Osteocyte (in vitro differentiated cells): ENCODE measurements at regions not wholly inside any gene's neighbourhood (a gene's known extent, or its start where the extent isn't known, plus 50 kb on each side); places are given as distances from the start of the nearest gene placed in this dataset.

ENCODE experiments used
- DNase-seq: peaks from one replicate; pipeline ENCODE4 v3.0.0; 2021; ENCODE audit warnings: mixed read lengths; ENCODE audit not compliant: unreplicated experiment; ENCODE audit errors: extremely low spot score
- H3K27ac Mint-ChIP-seq: one replicate; pipeline ENCODE4 v1.8.0; 2021; ENCODE audit warnings: mild to moderate bottlenecking, mixed read lengths; ENCODE audit not compliant: unreplicated experiment
- H3K27me3 Mint-ChIP-seq: one replicate; pipeline ENCODE4 v1.8.0; 2021; ENCODE audit warnings: mixed read lengths; ENCODE audit not compliant: unreplicated experiment
- H3K36me3 Mint-ChIP-seq: one replicate; pipeline ENCODE4 v1.8.0; 2021; ENCODE audit warnings: mixed read lengths; ENCODE audit not compliant: unreplicated experiment
- H3K4me1 Mint-ChIP-seq: one replicate; pipeline ENCODE4 v1.8.0; 2021; ENCODE audit warnings: mixed read lengths; ENCODE audit not compliant: unreplicated experiment
- H3K4me3 Mint-ChIP-seq: one replicate; pipeline ENCODE4 v1.8.0; 2021; ENCODE audit warnings: mild to moderate bottlenecking, moderate library complexity, mixed read lengths; ENCODE audit not compliant: unreplicated experiment
- H3K9me3 Mint-ChIP-seq: one replicate; pipeline ENCODE4 v1.8.0; 2021; ENCODE audit warnings: mixed read lengths; ENCODE audit not compliant: unreplicated experiment
- TF ChIP-seq, protein P1 (sequence below): fragments of 200-600 bp; sonication (generic); IDR thresholded peaks from 2 replicates; pipeline ENCODE4 v1.5.0; 2021; ENCODE audit warnings: antibody characterized with exemption, mild to moderate bottlenecking, moderate library complexity

- DNase-seq, result no peak
- Mint-ChIP-seq H3K4me1 (peaks cover 12% of the 10 kb centered on the region), H3K9me3 (no peaks in the 10 kb centered on the region), H3K36me3 (no peaks in the 10 kb centered on the region), H3K27me3 (peaks cover 13% of the 10 kb centered on the region), H3K27ac (no peak overlapping the region), H3K4me3 (no peak overlapping the region)
- TF ChIP-seq, protein P1, sequence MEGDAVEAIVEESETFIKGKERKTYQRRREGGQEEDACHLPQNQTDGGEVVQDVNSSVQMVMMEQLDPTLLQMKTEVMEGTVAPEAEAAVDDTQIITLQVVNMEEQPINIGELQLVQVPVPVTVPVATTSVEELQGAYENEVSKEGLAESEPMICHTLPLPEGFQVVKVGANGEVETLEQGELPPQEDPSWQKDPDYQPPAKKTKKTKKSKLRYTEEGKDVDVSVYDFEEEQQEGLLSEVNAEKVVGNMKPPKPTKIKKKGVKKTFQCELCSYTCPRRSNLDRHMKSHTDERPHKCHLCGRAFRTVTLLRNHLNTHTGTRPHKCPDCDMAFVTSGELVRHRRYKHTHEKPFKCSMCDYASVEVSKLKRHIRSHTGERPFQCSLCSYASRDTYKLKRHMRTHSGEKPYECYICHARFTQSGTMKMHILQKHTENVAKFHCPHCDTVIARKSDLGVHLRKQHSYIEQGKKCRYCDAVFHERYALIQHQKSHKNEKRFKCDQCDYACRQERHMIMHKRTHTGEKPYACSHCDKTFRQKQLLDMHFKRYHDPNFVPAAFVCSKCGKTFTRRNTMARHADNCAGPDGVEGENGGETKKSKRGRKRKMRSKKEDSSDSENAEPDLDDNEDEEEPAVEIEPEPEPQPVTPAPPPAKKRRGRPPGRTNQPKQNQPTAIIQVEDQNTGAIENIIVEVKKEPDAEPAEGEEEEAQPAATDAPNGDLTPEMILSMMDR, result peak; percentile 83
Measured at GRCh38 chr4:54961357-54961975, 163.9 kb downstream of the KDR start.

- H3K36me3 Mint-ChIP-seq, result no peaks in the 10 kb centered on the region
- H3K27ac Mint-ChIP-seq, result no peak overlapping the region
- TF ChIP-seq, protein P1, result no peak
- no peak overlapping the region for H3K4me3 Mint-ChIP-seq
- H3K4me1 Mint-ChIP-seq, result peaks cover 17% of the 10 kb centered on the region
- H3K27me3 Mint-ChIP-seq, result peaks cover 13% of the 10 kb centered on the region
- no peak for DNase-seq
- H3K9me3 Mint-ChIP-seq, result no peaks in the 10 kb centered on the region
Measured at GRCh38 chr4:54959651-54960116, 165.7 kb downstream of the KDR start.

DNA sequence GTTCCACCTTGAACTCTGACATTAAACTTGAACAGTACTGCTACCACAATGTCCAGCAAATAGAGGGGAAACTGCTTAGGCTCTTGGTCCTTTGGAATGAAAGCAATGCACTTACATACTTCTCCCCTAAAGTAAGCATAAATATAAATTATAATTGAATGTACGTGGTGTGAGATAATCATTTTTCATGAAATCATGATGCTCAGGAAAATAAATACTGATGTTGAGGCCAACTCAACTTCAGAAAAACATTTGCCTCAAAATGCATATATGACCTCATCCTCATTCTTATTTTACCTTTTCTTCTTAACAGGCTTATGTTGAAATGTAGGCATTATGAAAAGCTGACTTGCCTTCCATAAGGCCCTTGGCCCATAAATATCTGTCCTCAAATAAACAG is 166.3 kb downstream of the KDR start:
- TF ChIP-seq, protein P1, result no peak
- H3K4me1 Mint-ChIP-seq, result peaks cover 22% of the 10 kb centered on the region
- H3K27me3 Mint-ChIP-seq, result peaks cover 10% of the 10 kb centered on the region
- no peak overlapping the region for H3K4me3 Mint-ChIP-seq
- no peaks in the 10 kb centered on the region for H3K9me3 Mint-ChIP-seq
- no peak for DNase-seq
- H3K27ac Mint-ChIP-seq, result no peak overlapping the region
- H3K36me3 Mint-ChIP-seq, result no peaks in the 10 kb centered on the region

- Mint-ChIP-seq H3K4me3 (no peak overlapping the region), H3K27ac (no peak overlapping the region), H3K9me3 (no peaks in the 10 kb centered on the region), H3K27me3 (peaks cover 9% of the 10 kb centered on the region), H3K36me3 (no peaks in the 10 kb centered on the region), H3K4me1 (peaks cover 23% of the 10 kb centered on the region)
- TF ChIP-seq, protein P1, result no peak
- no peak for DNase-seq
Measured at GRCh38 chr4:54958236-54958635, 167.2 kb downstream of the KDR start.

DNA sequence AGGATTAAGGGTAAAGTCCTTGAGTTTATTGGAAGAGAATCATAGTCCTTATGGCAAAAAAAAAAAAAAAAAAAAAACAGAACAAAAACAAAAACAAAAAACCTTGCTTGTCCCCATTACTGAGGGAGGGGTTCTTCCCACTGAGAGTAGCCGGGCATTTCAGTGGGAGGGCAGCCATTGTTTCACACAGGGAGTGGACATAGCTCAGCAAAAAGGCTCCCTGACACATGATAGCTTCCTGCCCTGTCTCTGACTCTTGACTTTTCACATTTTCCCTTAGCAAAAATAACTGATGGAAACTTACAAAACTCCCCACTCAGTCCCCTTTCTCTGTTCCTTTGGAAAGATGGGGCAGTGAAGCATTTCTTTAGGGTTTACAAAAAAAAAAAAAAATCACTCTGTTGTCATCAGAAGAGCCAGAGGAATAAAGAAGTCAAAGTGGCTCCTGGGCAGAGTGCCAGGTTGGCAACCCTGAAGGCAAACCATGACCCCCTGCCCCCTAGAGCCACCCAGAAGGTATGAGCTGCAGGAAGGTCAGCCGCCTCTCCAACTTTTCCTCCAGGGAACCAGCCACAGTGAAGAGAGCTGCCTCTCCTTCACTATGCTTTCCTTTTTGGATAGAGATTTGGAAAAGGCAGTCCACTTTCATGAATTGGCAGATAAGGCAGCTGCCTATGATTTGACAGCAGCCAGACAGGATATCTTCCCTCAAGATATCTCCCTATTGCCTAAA is 170.6 kb downstream of the KDR start:
- H3K4me1 Mint-ChIP-seq, result peaks cover 21% of the 10 kb centered on the region
- TF ChIP-seq, protein P1, result no peak
- DNase-seq, result no peak
- no peaks in the 10 kb centered on the region for H3K36me3 Mint-ChIP-seq
- no peaks in the 10 kb centered on the region for H3K27me3 Mint-ChIP-seq
- no peak overlapping the region for H3K27ac Mint-ChIP-seq
- no peak overlapping the region for H3K4me3 Mint-ChIP-seq
- H3K9me3 Mint-ChIP-seq, result no peaks in the 10 kb centered on the region
